Urothelium cell line (cell line): ENCODE measurements at regions not wholly inside any gene's neighbourhood (a gene's known extent, or its start where the extent isn't known, plus 50 kb on each side); places are given as distances from the start of the nearest gene placed in this dataset.

Source experiments
- DNase-seq: peaks from one replicate; pipeline ENCODE4 v3.0.0; 2011; ENCODE audit warnings: low spot score, mixed read lengths
- FAIRE-seq: peaks from 2 replicates; lab custom pipeline; 2011; peaks lifted over from hg19 to GRCh38; lab: Jason Lieb, UNC

- FAIRE-seq, result no peak
- DNase-seq, result no peak
These were observed 724.8 kb downstream of the HACE1 start for GRCh38 chr6:104134876-104135275.

GRCh38 chr6:104130343-104130742 is 729.4 kb downstream of the HACE1 start:
- FAIRE-seq (no peak), DNase-seq (no peak)

- DNase-seq (no peak), FAIRE-seq (no peak)
These were observed 733.3 kb downstream of the HACE1 start for GRCh38 chr6:104126315-104127005.

- DNase-seq, result no peak
- no peak for FAIRE-seq
These were observed 736.5 kb downstream of the HACE1 start for GRCh38 chr6:104123227-104123626.

- FAIRE-seq (no peak), DNase-seq (peak; percentile 3)
These were observed 741.4 kb downstream of the HACE1 start for GRCh38 chr6:104118274-104118673.

- DNase-seq (no peak), FAIRE-seq (no peak)
These were observed 749.9 kb downstream of the HACE1 start for GRCh38 chr6:104109806-104110205.

GRCh38 chr6:104108634-104109033 is 751.1 kb downstream of the HACE1 start:
- FAIRE-seq, result no peak

GRCh38 chr6:104095661-104096416 is 763.9 kb downstream of the HACE1 start:
- no peak for FAIRE-seq
- DNase-seq, result no peak

More at GRCh38 chr6:104108634-104109033, 751.1 kb downstream of the HACE1 start:
- DNase-seq, result no peak

GRCh38 chr6:104087765-104088164 is 772.0 kb downstream of the HACE1 start:
- FAIRE-seq (no peak), DNase-seq (no peak)

- no peak for FAIRE-seq
- no peak for DNase-seq
These were observed 791.4 kb downstream of the HACE1 start for GRCh38 chr6:104068281-104068680.

- DNase-seq (no peak), FAIRE-seq (no peak)
These were observed 794.8 kb downstream of the HACE1 start for GRCh38 chr6:104064876-104065275.

- DNase-seq (no peak), FAIRE-seq (no peak)
These were observed 809.3 kb downstream of the HACE1 start for GRCh38 chr6:104050455-104050854.

- FAIRE-seq (no peak), DNase-seq (no peak)
These were observed 813.3 kb downstream of the HACE1 start for GRCh38 chr6:104046426-104046825.

GRCh38 chr6:104031346-104031745 is 828.4 kb downstream of the HACE1 start:
- DNase-seq (no peak), FAIRE-seq (no peak)

- no peak for FAIRE-seq
- DNase-seq, result no peak
These were observed 837.6 kb downstream of the HACE1 start for GRCh38 chr6:104022126-104022525.

GRCh38 chr6:104019075-104019753 is 840.5 kb downstream of the HACE1 start:
- DNase-seq (no peak), FAIRE-seq (no peak)

- FAIRE-seq, result no peak
- DNase-seq, result no peak
These were observed 842.0 kb downstream of the HACE1 start for GRCh38 chr6:104017410-104018381.

- FAIRE-seq (no peak), DNase-seq (no peak)
These were observed 845.4 kb downstream of the HACE1 start for GRCh38 chr6:104014163-104014959.

- FAIRE-seq, result no peak
- DNase-seq, result no peak
These were observed 846.3 kb downstream of the HACE1 start for GRCh38 chr6:104013312-104013971.
